A673 (cell line): ENCODE measurements at regions not wholly inside any gene's neighbourhood (a gene's known extent, or its start where the extent isn't known, plus 50 kb on each side); places are given as distances from the start of the nearest gene placed in this dataset.

Experiments
- BruUV-seq: library from RNA; stranded (reverse); fragments of 400-500 nt; replicated peaks from 2 replicates; lab custom pipeline; 2021; lab: Mats Ljungman, UMichigan
- CTCF ChIA-PET: fragments of 300-600 bp; sonication (Branson Sonifier 250); formaldehyde crosslinking; loops from one replicate; lab custom pipeline; 2022; ENCODE audit warnings: antibody characterized with exemption; lab: Charles Lee
- POLR2A ChIA-PET: fragments of 300-600 bp; sonication (Branson Sonifier 250); formaldehyde crosslinking; loops from one replicate; lab custom pipeline; 2022; ENCODE audit warnings: antibody characterized with exemption; ENCODE audit not compliant: low non-redundant PET; lab: Charles Lee
- DNase-seq: peaks from one replicate; pipeline ENCODE4 v3.0.0-alpha.2; 2015; ENCODE audit warnings: low spot score
- H3K27ac ChIP-seq: fragments of 200-600 bp; sonication (generic); 2 replicates; pipeline ENCODE4 v1.5.1; 2016; ENCODE audit warnings: mixed run types, low read depth, mild to moderate bottlenecking, mixed read lengths, antibody characterized with exemption, low read length; ENCODE audit not compliant: poor library complexity, severe bottlenecking
- H3K27me3 ChIP-seq: fragments of 200-600 bp; sonication (generic); replicated peaks from 2 replicates; pipeline ENCODE4 v1.6.1; 2017; ENCODE audit warnings: mixed run types, low read depth, mild to moderate bottlenecking, mixed read lengths, antibody characterized with exemption, low read length; ENCODE audit not compliant: insufficient read depth, poor library complexity
- H3K36me3 ChIP-seq: fragments of 200-600 bp; sonication (generic); 2 replicates; pipeline ENCODE4 v1.6.1; 2016; ENCODE audit warnings: mixed run types, mild to moderate bottlenecking, mixed read lengths, antibody characterized with exemption, low read length; ENCODE audit not compliant: insufficient read depth, poor library complexity, severe bottlenecking
- H3K4me1 ChIP-seq: fragments of 200-600 bp; sonication (generic); 2 replicates; pipeline ENCODE4 v1.6.1; 2017; ENCODE audit warnings: mixed run types, mild to moderate bottlenecking, mixed read lengths, antibody characterized with exemption, low read length; ENCODE audit not compliant: insufficient read depth, poor library complexity, severe bottlenecking
- H3K4me3 ChIP-seq: fragments of 200-600 bp; sonication (generic); 2 replicates; pipeline ENCODE4 v1.5.1; 2016; ENCODE audit warnings: low read depth, mixed run types, mild to moderate bottlenecking, mixed read lengths, low read length; ENCODE audit not compliant: poor library complexity, severe bottlenecking
- H3K9me3 ChIP-seq: fragments of 200-600 bp; sonication (generic); 2 replicates; pipeline ENCODE4 v1.6.1; 2016; ENCODE audit warnings: mixed run types, low read depth, mild to moderate bottlenecking, mixed read lengths, antibody characterized with exemption, low read length; ENCODE audit not compliant: poor library complexity, severe bottlenecking
- CTCF ChIP-seq: fragments of 300-800, 200-600 bp; sonication (generic); conservative IDR thresholded peaks from 2 replicates; pipeline ENCODE4 v1.5.1; 2017; ENCODE audit warnings: low read depth, mild to moderate bottlenecking, antibody characterized with exemption, low read length, moderate library complexity, mixed read lengths
- EZH2 ChIP-seq: fragments of 200-600 bp; sonication (generic); IDR thresholded peaks from 2 replicates; pipeline ENCODE4 v1.6.1; 2017; ENCODE audit warnings: borderline replicate concordance, low read depth, mild to moderate bottlenecking, mixed read lengths, antibody characterized with exemption, low read length; ENCODE audit not compliant: poor library complexity, severe bottlenecking
- intact Hi-C: fragments of 100-400 bp; cut with micrococcal nuclease; formaldehyde crosslinking; loops from one replicate; pipeline ENCODE4 v1.10.0; 2022; ENCODE audit not compliant: unreplicated experiment

- no peaks in the 10 kb centered on the region for H3K4me1 ChIP-seq
- H3K27me3 ChIP-seq = no peaks in the 10 kb centered on the region
- H3K27ac ChIP-seq = no peak overlapping the region
- CTCF ChIA-PET = no interaction called here
- TF ChIP-seq CTCF (no peak), EZH2 (no peak)
- no peaks in the 10 kb centered on the region for H3K36me3 ChIP-seq
- peaks cover 16% of the 10 kb centered on the region for H3K9me3 ChIP-seq
- POLR2A ChIA-PET = no interaction called here
- intact Hi-C loops = no loop called here
- DNase-seq = no peak
- no peak overlapping the region for H3K4me3 ChIP-seq
- BruUV-seq = no TSS peak
Observed at GRCh38 chr5:4225741-4226140, 630.1 kb downstream of the IRX1 start.

- intact Hi-C loops = no loop called here
- H3K4me3 ChIP-seq = no peak overlapping the region
- H3K4me1 ChIP-seq = no peaks in the 10 kb centered on the region
- H3K27me3 ChIP-seq = no peaks in the 10 kb centered on the region
- no peak for TF ChIP-seq EZH2
- TF ChIP-seq CTCF = no peak
- CTCF ChIA-PET = no interaction called here
- POLR2A ChIA-PET = no interaction called here
- H3K9me3 ChIP-seq = peaks cover 10% of the 10 kb centered on the region
- H3K36me3 ChIP-seq = no peaks in the 10 kb centered on the region
- no TSS peak for BruUV-seq
- H3K27ac ChIP-seq = no peak overlapping the region
- DNase-seq = no peak
Observed at GRCh38 chr5:4226565-4226964, 630.9 kb downstream of the IRX1 start.

- Histone ChIP-seq H3K4me1 (no peaks in the 10 kb centered on the region), H3K9me3 (peaks cover 7% of the 10 kb centered on the region), H3K4me3 (no peak overlapping the region), H3K27ac (no peak overlapping the region), H3K27me3 (no peaks in the 10 kb centered on the region), H3K36me3 (no peaks in the 10 kb centered on the region)
- intact Hi-C loops = no loop called here
- POLR2A ChIA-PET = no interaction called here
- CTCF ChIA-PET = no interaction called here
- no TSS peak for BruUV-seq
- no peak for DNase-seq
- TF ChIP-seq CTCF = no peak
Observed at GRCh38 chr5:4228708-4229107, 633.1 kb downstream of the IRX1 start.
